ENCODE measurements at regions not wholly inside any gene's neighbourhood (a gene's known extent, or its start where the extent isn't known, plus 50 kb on each side); places are given as distances from the start of the nearest gene placed in this dataset.

GRCh38 chr6:71028877-71029252, 72.0 kb upstream of the B3GAT2 start:
- H3K27me3 ChIP-seq (ENCODE audit: insufficient read depth, poor library complexity, severe bottlenecking), result no peaks in the 10 kb centered on the region
- no peak overlapping the region for H3K27ac ChIP-seq (replicated peaks)
- DNase-seq (ENCODE audit: low read depth in 1 of 2, low spot score in 1 of 2), result no peak
- H3K4me3 ChIP-seq (replicated peaks; ENCODE audit: insufficient read depth, low read length), result no peak overlapping the region
- no peak for TF ChIP-seq GABPA (IDR thresholded peaks at IDR 0.05; ENCODE audit: low read depth)
- TF ChIP-seq SPI1 (IDR thresholded peaks at IDR 0.05; ENCODE audit: borderline replicate concordance, low read depth), result no peak
- TF ChIP-seq REST (IDR thresholded peaks at IDR 0.05; ENCODE audit: insufficient replicate concordance, low read depth), result no peak
- no peak for TF ChIP-seq CTCF (IDR thresholded peaks at IDR 0.05; ENCODE audit: insufficient read depth, low read length)
- TF ChIP-seq POLR2AphosphoS5 (IDR thresholded peaks at IDR 0.05; ENCODE audit: low read depth), result no peak

- H3K4me3 ChIP-seq (replicated peaks; ENCODE audit: insufficient read depth, low read length), result no peak overlapping the region
- DNase-seq (ENCODE audit: low read depth in 1 of 2, low spot score in 1 of 2), result no peak
- H3K27ac ChIP-seq (replicated peaks), result no peak overlapping the region
- no peak for TF ChIP-seq REST (IDR thresholded peaks at IDR 0.05; ENCODE audit: insufficient replicate concordance, low read depth)
- TF ChIP-seq SPI1 (IDR thresholded peaks at IDR 0.05; ENCODE audit: borderline replicate concordance, low read depth), result no peak
- no peak for TF ChIP-seq POLR2AphosphoS5 (IDR thresholded peaks at IDR 0.05; ENCODE audit: low read depth)
- no peak for TF ChIP-seq CTCF (IDR thresholded peaks at IDR 0.05; ENCODE audit: insufficient read depth, low read length)
- no peak for TF ChIP-seq GABPA (IDR thresholded peaks at IDR 0.05; ENCODE audit: low read depth)
- no peaks in the 10 kb centered on the region for H3K27me3 ChIP-seq (ENCODE audit: insufficient read depth, poor library complexity, severe bottlenecking)
These were observed 72.7 kb upstream of the B3GAT2 start for GRCh38 chr6:71029555-71029954.

- H3K27me3 ChIP-seq (ENCODE audit: insufficient read depth, poor library complexity, severe bottlenecking), result no peaks in the 10 kb centered on the region
- no peak for DNase-seq (ENCODE audit: low read depth in 1 of 2, low spot score in 1 of 2)
- H3K27ac ChIP-seq (replicated peaks), result no peak overlapping the region
- no peak for TF ChIP-seq GABPA (IDR thresholded peaks at IDR 0.05; ENCODE audit: low read depth)
- TF ChIP-seq CTCF (IDR thresholded peaks at IDR 0.05; ENCODE audit: insufficient read depth, low read length), result no peak
- no peak for TF ChIP-seq REST (IDR thresholded peaks at IDR 0.05; ENCODE audit: insufficient replicate concordance, low read depth)
- no peak for TF ChIP-seq POLR2AphosphoS5 (IDR thresholded peaks at IDR 0.05; ENCODE audit: low read depth)
- TF ChIP-seq SPI1 (IDR thresholded peaks at IDR 0.05; ENCODE audit: borderline replicate concordance, low read depth), result no peak
- no peak overlapping the region for H3K4me3 ChIP-seq (replicated peaks; ENCODE audit: insufficient read depth, low read length)
These were observed 75.1 kb upstream of the B3GAT2 start for GRCh38 chr6:71031912-71032311.

Data from HL-60 (cell line).